CD8-positive, alpha-beta memory T cell (primary cell): ENCODE measurements at regions not wholly inside any gene's neighbourhood (a gene's known extent, or its start where the extent isn't known, plus 50 kb on each side); places are given as distances from the start of the nearest gene placed in this dataset.

Experiments used
- CTCF ChIA-PET: fragments of 350-600 bp; sonication (Branson Sonifier 250); formaldehyde crosslinking; loops from one replicate; lab custom pipeline; 2021; ENCODE audit warnings: antibody characterized with exemption; lab: Charles Lee
- POLR2A ChIA-PET: fragments of 350-600 bp; sonication (Branson Sonifier 250); formaldehyde crosslinking; loops from one replicate; lab custom pipeline; 2021; ENCODE audit warnings: antibody characterized with exemption; lab: Charles Lee
- DNase-seq, 5 donors: peaks; one replicate each; pipeline versions ENCODE4 v3.0.0 to v3.0.0-alpha.2; 2020 to 2022; ENCODE audit warnings: mixed read lengths in 1 of 5
- H3K27ac ChIP-seq: one replicate; pipeline ENCODE4 v1.7.0; 2013; ENCODE audit warnings: low read depth, mild to moderate bottlenecking, low read length, moderate library complexity
- H3K27me3 ChIP-seq: 2 replicates; pipeline ENCODE4 v1.7.0; 2013; ENCODE audit warnings: low read length, mild to moderate bottlenecking; ENCODE audit not compliant: insufficient read depth, poor library complexity, severe bottlenecking
- H3K36me3 ChIP-seq: 2 replicates; pipeline ENCODE4 v1.7.0; 2013; ENCODE audit warnings: mild to moderate bottlenecking, low read length, moderate library complexity; ENCODE audit not compliant: insufficient read depth
- H3K4me1 ChIP-seq: 2 replicates; pipeline ENCODE4 v1.7.0; 2013; ENCODE audit warnings: mild to moderate bottlenecking, low read length, moderate library complexity; ENCODE audit not compliant: insufficient read depth
- H3K4me3 ChIP-seq: 2 replicates; pipeline ENCODE4 v1.7.0; 2013; ENCODE audit warnings: mild to moderate bottlenecking, low read length
- H3K9me3 ChIP-seq: 2 replicates; pipeline ENCODE4 v1.7.0; 2013; ENCODE audit warnings: mild to moderate bottlenecking, low read length
- H3K27ac Mint-ChIP-seq, 8 donors: one replicate each; pipeline ENCODE4 v1.8.0; 2020 to 2021; ENCODE audit warnings: mixed read lengths in 8 of 8, mild to moderate bottlenecking in 6 of 8, inconsistent platforms in 3 of 8, moderate library complexity in 3 of 8
- H3K27me3 Mint-ChIP-seq, 2 donors: one replicate each; pipeline ENCODE4 v1.8.0; 2020 to 2021; ENCODE audit warnings: mixed read lengths in 2 of 2, mild to moderate bottlenecking in 1 of 2, moderate library complexity in 1 of 2
- H3K36me3 Mint-ChIP-seq, 3 donors: one replicate each; pipeline ENCODE4 v1.8.0; 2020 to 2021; ENCODE audit warnings: mixed read lengths in 3 of 3, inconsistent platforms in 1 of 3, mild to moderate bottlenecking in 1 of 3
- H3K4me1 Mint-ChIP-seq, 3 donors: one replicate each; pipeline ENCODE4 v1.8.0; 2020 to 2021; ENCODE audit warnings: mixed read lengths in 3 of 3, inconsistent platforms in 1 of 3, mild to moderate bottlenecking in 1 of 3
- H3K4me3 Mint-ChIP-seq, 7 donors: one replicate each; pipeline ENCODE4 v1.8.0; 2020 to 2021; ENCODE audit warnings: mixed read lengths in 7 of 7, mild to moderate bottlenecking in 6 of 7, moderate library complexity in 4 of 7, inconsistent platforms in 2 of 7
- H3K9me3 Mint-ChIP-seq, 5 donors: one replicate each; pipeline ENCODE4 v1.8.0; 2020 to 2022; ENCODE audit warnings: mixed read lengths in 5 of 5, mild to moderate bottlenecking in 3 of 5, moderate library complexity in 2 of 5, inconsistent platforms in 1 of 5

DNA sequence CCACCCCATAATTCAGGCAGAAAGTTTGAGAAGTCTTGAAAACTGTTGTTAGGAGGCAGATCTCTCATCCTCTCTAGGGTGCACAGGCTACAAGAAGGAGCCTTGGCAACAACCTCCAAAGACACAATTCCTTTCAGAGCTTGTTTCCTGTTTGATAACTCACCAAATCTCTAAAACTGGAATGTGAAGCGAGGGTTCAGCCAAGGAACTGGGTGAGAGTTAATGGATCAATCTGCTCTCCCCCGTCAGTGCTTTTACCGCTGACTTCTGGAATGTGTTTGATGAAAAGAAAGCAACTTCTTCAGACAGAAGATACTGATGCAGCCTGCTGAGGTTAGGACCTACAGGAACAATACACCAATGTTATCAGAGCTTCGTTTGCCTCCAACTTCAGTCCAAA, 171.8 kb upstream of the BMP2 start:
- Mint-ChIP-seq H3K27ac (no peak overlapping the region), H3K9me3 (peaks cover 4 to 11% (median 7%) of the 10 kb centered on the region in 5 donors), H3K36me3 (no peaks in the 10 kb centered on the region), H3K27me3 (no peaks in the 10 kb centered on the region), H3K4me1 (no peaks in the 10 kb centered on the region), H3K4me3 (no peak overlapping the region)
- Histone ChIP-seq H3K36me3 (no peaks in the 10 kb centered on the region), H3K4me3 (no peak overlapping the region), H3K4me1 (no peaks in the 10 kb centered on the region), H3K27me3 (no peaks in the 10 kb centered on the region), H3K9me3 (no peaks in the 10 kb centered on the region), H3K27ac (no peak overlapping the region)
- POLR2A ChIA-PET = no interaction called here
- DNase-seq = no peak
- CTCF ChIA-PET = no interaction called here

DNA sequence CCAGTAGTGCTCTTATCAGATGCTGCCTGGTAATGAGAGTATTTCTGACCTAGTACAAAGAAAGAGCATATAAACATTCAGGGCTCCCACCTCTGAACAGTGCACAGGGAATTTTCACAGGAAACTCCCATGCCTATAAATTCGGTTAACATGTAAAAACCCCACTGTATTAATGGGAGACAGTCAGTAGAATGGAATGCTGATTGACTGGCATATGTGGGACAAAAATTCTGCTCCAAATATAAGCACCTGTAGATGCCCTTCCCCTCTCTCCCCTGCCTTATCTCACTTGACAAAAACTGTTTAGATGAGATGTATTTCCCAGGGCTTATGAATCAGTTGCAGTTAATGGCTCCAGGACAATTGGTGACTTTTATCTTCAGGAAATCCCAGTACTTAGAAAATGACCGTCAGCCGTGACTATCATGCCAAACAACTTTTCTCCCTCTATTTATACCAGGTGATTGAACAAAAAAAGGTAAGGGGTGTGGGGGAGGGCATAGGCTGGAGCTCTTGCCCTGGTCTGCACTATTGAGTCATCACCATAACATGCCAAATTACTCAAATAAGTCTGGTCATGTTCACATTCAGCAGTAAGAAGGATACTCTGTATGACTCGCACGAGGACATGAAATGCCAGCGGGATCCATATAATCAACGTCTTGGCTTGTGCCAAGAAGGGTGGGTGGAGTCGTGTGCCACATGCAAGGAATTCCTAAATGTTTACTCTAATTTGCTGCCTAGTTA, 176.4 kb upstream of the BMP2 start:
- peaks cover 0 to 2% of the 10 kb centered on the region in 2 donors for H3K27me3 Mint-ChIP-seq
- Histone ChIP-seq H3K36me3 (no peaks in the 10 kb centered on the region), H3K27me3 (no peaks in the 10 kb centered on the region), H3K27ac (no peak overlapping the region), H3K9me3 (no peaks in the 10 kb centered on the region), H3K4me1 (no peaks in the 10 kb centered on the region), H3K4me3 (no peak overlapping the region)
- no peak overlapping the region for H3K4me3 Mint-ChIP-seq
- no peaks in the 10 kb centered on the region for H3K36me3 Mint-ChIP-seq
- H3K9me3 Mint-ChIP-seq = peaks cover 0 to 20% (median 6%) of the 10 kb centered on the region in 5 donors
- ChIA-PET POLR2A (no interaction called here), CTCF (no interaction called here)
- no peak for DNase-seq
- H3K27ac Mint-ChIP-seq = no peak overlapping the region
- no peaks in the 10 kb centered on the region for H3K4me1 Mint-ChIP-seq

DNA sequence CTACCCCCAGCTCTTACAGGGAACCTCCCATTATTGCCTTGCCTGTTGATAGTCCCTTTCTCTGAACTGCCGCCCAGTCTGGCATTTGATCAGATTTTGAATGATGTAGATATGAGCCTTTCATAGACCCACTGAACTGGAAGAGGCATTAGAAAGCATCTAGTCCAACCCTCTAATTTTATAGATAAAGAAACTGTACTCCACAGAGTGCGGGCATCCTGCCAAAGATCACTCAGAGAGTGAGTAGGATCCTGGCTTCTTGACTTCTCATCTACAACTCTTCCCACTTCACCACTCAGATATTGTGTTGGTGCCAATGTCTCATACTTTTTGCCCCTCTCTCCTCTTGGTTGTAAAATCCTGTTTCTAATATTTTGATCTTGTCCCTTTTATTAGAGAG, 179.2 kb upstream of the BMP2 start:
- no peaks in the 10 kb centered on the region for H3K4me1 ChIP-seq
- no peak overlapping the region for H3K4me3 Mint-ChIP-seq
- H3K4me3 ChIP-seq = no peak overlapping the region
- peaks cover 0 to 2% of the 10 kb centered on the region in 2 donors for H3K27me3 Mint-ChIP-seq
- H3K36me3 Mint-ChIP-seq = no peaks in the 10 kb centered on the region
- H3K36me3 ChIP-seq = no peaks in the 10 kb centered on the region
- H3K9me3 ChIP-seq = no peaks in the 10 kb centered on the region
- no peak overlapping the region for H3K27ac ChIP-seq
- no peaks in the 10 kb centered on the region for H3K27me3 ChIP-seq
- H3K4me1 Mint-ChIP-seq = no peaks in the 10 kb centered on the region
- CTCF ChIA-PET = no interaction called here
- H3K27ac Mint-ChIP-seq = no peak overlapping the region
- no peak for DNase-seq
- peaks cover 0 to 20% (median 6%) of the 10 kb centered on the region in 5 donors for H3K9me3 Mint-ChIP-seq
- POLR2A ChIA-PET = no interaction called here

DNA sequence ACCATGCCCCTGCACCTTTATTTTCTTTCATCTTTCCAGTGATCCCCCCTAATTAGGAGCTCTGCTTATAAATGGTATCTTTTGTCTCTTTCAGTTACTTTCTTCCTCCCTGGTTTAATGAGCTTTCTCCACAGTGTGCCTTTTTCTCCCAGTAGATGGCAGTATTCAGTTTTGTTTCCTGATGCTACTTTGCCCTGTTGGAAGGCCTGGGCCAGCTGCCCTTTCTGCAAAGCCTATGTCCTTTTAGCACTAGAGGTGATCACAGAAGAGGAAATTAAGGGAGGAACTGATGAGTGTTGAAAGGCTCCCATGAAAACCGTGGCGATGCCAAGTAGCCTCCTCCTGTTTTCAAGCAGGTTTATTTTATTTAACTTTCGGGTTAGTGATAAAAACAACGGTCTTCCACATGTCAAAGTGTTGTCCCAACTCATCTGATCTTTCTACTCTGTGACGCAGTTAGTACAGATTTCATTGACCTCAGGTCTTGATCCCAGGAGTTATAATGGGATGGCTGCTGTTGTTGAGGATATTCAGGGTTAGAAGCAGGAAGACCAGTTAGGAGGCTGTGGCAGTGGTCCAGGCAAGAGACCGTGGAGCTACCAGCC, 184.2 kb upstream of the BMP2 start:
- ChIA-PET CTCF (no interaction called here), POLR2A (no interaction called here)
- Histone ChIP-seq H3K4me3 (no peak overlapping the region), H3K4me1 (no peaks in the 10 kb centered on the region), H3K36me3 (no peaks in the 10 kb centered on the region), H3K27ac (no peak overlapping the region), H3K9me3 (no peaks in the 10 kb centered on the region), H3K27me3 (no peaks in the 10 kb centered on the region)
- no peaks in the 10 kb centered on the region for H3K4me1 Mint-ChIP-seq
- no peak overlapping the region for H3K4me3 Mint-ChIP-seq
- H3K9me3 Mint-ChIP-seq = peaks cover 4 to 19% (median 6%) of the 10 kb centered on the region in 5 donors
- H3K27ac Mint-ChIP-seq = no peak overlapping the region
- H3K27me3 Mint-ChIP-seq = peaks cover 0 to 2% of the 10 kb centered on the region in 2 donors
- no peak for DNase-seq
- no peaks in the 10 kb centered on the region for H3K36me3 Mint-ChIP-seq

DNA sequence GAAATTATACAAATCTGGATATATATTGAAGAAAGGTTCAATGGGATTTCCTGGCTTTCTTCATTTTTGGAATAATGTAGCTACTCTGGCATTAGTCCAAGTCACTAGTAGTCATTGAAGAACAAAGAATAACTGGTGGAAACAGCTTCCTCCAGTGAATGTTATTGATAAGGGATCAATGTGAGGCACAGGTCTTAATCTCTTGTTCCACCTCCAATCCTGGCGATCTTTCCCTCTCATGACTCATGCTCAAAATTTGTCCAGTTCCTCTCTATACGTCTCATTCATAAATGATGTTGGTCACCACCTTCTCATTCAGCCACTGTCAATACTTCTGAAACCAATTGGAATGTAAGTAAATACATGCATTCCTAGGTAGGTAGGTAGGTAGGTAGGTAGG, 185.0 kb upstream of the BMP2 start:
- Histone ChIP-seq H3K4me1 (no peaks in the 10 kb centered on the region), H3K36me3 (no peaks in the 10 kb centered on the region), H3K27ac (no peak overlapping the region), H3K9me3 (no peaks in the 10 kb centered on the region), H3K4me3 (no peak overlapping the region), H3K27me3 (no peaks in the 10 kb centered on the region)
- DNase-seq = no peak
- Mint-ChIP-seq H3K4me1 (no peaks in the 10 kb centered on the region), H3K4me3 (no peak overlapping the region), H3K27ac (no peak overlapping the region), H3K27me3 (no peaks in the 10 kb centered on the region), H3K36me3 (no peaks in the 10 kb centered on the region), H3K9me3 (peaks cover 4 to 19% (median 7%) of the 10 kb centered on the region in 5 donors)
- ChIA-PET POLR2A (no interaction called here), CTCF (no interaction called here)

DNA sequence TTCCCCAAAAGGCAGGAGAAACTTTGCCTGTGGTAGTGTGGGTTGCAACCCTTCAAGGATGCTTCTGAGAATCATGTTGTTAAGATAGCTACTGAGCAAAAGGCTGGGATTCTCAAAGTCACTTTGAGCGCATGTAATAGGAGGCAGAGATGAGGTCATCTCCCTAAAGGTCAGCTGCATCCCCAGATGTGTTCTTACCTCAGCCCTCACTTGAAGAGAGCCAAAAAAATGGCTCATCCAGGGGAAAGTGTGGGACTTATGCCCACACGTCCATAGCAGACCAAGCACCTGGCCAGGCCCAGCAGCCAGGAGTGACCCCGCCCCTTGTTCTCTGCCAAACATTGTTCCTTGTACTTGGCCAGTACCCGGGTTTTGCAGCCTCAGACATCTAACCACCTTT, 187.0 kb upstream of the BMP2 start:
- no peaks in the 10 kb centered on the region for H3K27me3 Mint-ChIP-seq
- Histone ChIP-seq H3K27ac (no peak overlapping the region), H3K9me3 (no peaks in the 10 kb centered on the region), H3K36me3 (no peaks in the 10 kb centered on the region), H3K4me1 (no peaks in the 10 kb centered on the region), H3K4me3 (no peak overlapping the region), H3K27me3 (no peaks in the 10 kb centered on the region)
- H3K9me3 Mint-ChIP-seq = peaks cover 2 to 19% (median 10%) of the 10 kb centered on the region in 5 donors
- no peak overlapping the region for H3K27ac Mint-ChIP-seq
- ChIA-PET CTCF (no interaction called here), POLR2A (no interaction called here)
- no peaks in the 10 kb centered on the region for H3K36me3 Mint-ChIP-seq
- no peak for DNase-seq
- H3K4me1 Mint-ChIP-seq = no peaks in the 10 kb centered on the region
- H3K4me3 Mint-ChIP-seq = no peak overlapping the region

DNA sequence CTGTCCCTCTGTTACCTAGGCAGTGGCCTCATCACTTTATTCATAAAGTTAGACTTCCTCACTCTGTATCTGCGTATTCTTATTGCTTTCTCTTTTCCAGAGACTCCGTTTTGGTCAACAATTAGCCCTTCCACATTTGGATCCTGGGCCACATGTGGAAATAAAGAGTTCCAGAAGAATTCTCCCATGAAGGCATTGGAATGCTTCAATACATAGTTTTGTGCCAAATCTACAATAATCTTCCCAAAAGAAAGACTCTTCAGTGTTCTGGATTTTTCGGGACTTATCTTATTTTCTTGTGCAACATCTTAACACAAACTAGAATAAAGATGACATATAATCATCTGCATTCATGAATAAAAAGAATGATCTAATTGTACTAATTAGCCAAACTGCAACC, 187.7 kb upstream of the BMP2 start:
- ChIA-PET POLR2A (no interaction called here), CTCF (no interaction called here)
- Histone ChIP-seq H3K27me3 (no peaks in the 10 kb centered on the region), H3K36me3 (no peaks in the 10 kb centered on the region), H3K4me3 (no peak overlapping the region), H3K4me1 (no peaks in the 10 kb centered on the region), H3K27ac (no peak overlapping the region), H3K9me3 (no peaks in the 10 kb centered on the region)
- H3K4me1 Mint-ChIP-seq = no peaks in the 10 kb centered on the region
- H3K36me3 Mint-ChIP-seq = no peaks in the 10 kb centered on the region
- no peaks in the 10 kb centered on the region for H3K27me3 Mint-ChIP-seq
- H3K9me3 Mint-ChIP-seq = peaks cover 2 to 21% (median 10%) of the 10 kb centered on the region in 5 donors
- H3K4me3 Mint-ChIP-seq = no peak overlapping the region
- H3K27ac Mint-ChIP-seq = no peak overlapping the region
- no peak for DNase-seq

DNA sequence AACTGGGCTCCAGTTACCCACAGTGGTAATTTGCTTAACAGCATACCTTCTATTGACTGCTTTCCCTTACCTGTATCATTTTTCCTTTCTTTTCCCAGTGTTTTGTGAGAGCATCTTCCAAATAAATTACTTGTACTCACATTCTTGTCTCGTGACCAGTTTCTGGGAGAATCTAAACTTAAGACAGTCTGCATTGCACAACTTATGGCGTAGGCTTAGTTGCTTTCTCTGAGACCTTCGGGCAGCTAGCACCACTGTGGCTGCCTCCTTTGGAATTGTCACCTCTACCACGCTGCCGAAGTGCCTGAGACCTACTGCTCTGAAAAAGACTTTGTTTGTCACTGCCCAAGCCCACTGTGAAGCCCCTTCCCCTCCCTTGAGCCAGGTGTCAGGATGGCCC, 188.1 kb upstream of the BMP2 start:
- Histone ChIP-seq H3K27me3 (no peaks in the 10 kb centered on the region), H3K27ac (no peak overlapping the region), H3K36me3 (no peaks in the 10 kb centered on the region), H3K4me3 (no peak overlapping the region), H3K4me1 (no peaks in the 10 kb centered on the region), H3K9me3 (no peaks in the 10 kb centered on the region)
- Mint-ChIP-seq H3K36me3 (no peaks in the 10 kb centered on the region), H3K9me3 (peaks cover 2 to 21% (median 10%) of the 10 kb centered on the region in 5 donors), H3K27ac (no peak overlapping the region), H3K4me3 (no peak overlapping the region), H3K4me1 (no peaks in the 10 kb centered on the region), H3K27me3 (no peaks in the 10 kb centered on the region)
- ChIA-PET POLR2A (no interaction called here), CTCF (no interaction called here)
- no peak for DNase-seq
